WTC11 (cell line): ENCODE measurements at regions not wholly inside any gene's neighbourhood (a gene's known extent, or its start where the extent isn't known, plus 50 kb on each side); places are given as distances from the start of the nearest gene placed in this dataset.

Source experiments
- NFYB ChIP-seq: sonication (generic); formaldehyde crosslinking; conservative IDR thresholded peaks from 2 replicates; pipeline ENCODE4 v1.8.0; 2022; ENCODE audit warnings: low read depth, missing genetic modification reagents
- TF ChIP-seq, protein P1 (sequence below): fragments of 200-600 bp; IDR thresholded peaks from 2 replicates; pipeline ENCODE4 v1.8.0; 2022; ENCODE audit warnings: antibody characterized with exemption

DNA sequence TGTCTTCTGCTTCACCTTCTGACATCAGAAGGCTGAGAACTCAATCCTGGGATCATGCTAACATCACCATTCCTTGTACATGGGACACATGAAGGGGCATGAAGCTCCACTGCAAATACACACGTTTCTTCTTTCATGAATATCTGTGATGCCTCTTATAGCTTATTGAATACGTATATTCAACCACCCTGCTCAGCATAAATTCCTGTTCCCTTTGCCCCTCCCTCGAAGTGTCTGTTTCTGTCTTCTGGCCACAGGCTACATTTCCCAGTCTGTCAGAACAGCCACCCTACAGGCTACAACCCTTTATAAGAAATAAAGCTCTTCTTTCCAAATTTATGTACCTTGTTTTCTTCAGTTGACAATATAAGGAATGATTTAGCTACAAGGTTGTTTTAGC lies 201.3 kb upstream of the STS start:
- TF ChIP-seq, protein P1, sequence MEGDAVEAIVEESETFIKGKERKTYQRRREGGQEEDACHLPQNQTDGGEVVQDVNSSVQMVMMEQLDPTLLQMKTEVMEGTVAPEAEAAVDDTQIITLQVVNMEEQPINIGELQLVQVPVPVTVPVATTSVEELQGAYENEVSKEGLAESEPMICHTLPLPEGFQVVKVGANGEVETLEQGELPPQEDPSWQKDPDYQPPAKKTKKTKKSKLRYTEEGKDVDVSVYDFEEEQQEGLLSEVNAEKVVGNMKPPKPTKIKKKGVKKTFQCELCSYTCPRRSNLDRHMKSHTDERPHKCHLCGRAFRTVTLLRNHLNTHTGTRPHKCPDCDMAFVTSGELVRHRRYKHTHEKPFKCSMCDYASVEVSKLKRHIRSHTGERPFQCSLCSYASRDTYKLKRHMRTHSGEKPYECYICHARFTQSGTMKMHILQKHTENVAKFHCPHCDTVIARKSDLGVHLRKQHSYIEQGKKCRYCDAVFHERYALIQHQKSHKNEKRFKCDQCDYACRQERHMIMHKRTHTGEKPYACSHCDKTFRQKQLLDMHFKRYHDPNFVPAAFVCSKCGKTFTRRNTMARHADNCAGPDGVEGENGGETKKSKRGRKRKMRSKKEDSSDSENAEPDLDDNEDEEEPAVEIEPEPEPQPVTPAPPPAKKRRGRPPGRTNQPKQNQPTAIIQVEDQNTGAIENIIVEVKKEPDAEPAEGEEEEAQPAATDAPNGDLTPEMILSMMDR: no peak
- TF ChIP-seq NFYB (CRISPR knock-in tag): no peak
